ACC112 (cell line): ENCODE measurements at regions not wholly inside any gene's neighbourhood (a gene's known extent, or its start where the extent isn't known, plus 50 kb on each side); places are given as distances from the start of the nearest gene placed in this dataset.
"Not testable (repeated sequence)": the region's sequence is repeated elsewhere in the genome, so short reads cannot be mapped to it uniquely, and the experiment has no call there.

Experiments
- H2AFZ ChIP-seq: fragments of 200-600 bp; sonication (generic); one replicate; pipeline ENCODE4 v1.6.0; 2017; ENCODE audit warnings: antibody characterized with exemption, low read length; ENCODE audit not compliant: unreplicated experiment
- H3K27ac ChIP-seq: fragments of 200-600 bp; sonication (generic); 2 replicates; pipeline ENCODE4 v1.5.1; 2014; ENCODE audit warnings: low read depth, mild to moderate bottlenecking, antibody characterized with exemption, low read length, moderate library complexity
- H3K27me3 ChIP-seq: fragments of 200-600 bp; sonication (generic); 2 replicates; pipeline ENCODE4 v1.6.1; 2014; ENCODE audit warnings: mild to moderate bottlenecking, antibody characterized with exemption, low read length, moderate library complexity, mixed read lengths; ENCODE audit not compliant: insufficient read depth
- H3K36me3 ChIP-seq: fragments of 200-600 bp; sonication (generic); 2 replicates; pipeline ENCODE4 v1.6.1; 2016; ENCODE audit warnings: mild to moderate bottlenecking, antibody characterized with exemption, low read length, moderate library complexity, mixed read lengths; ENCODE audit not compliant: insufficient read depth
- H3K4me1 ChIP-seq: fragments of 200-600 bp; sonication (generic); one replicate; pipeline ENCODE4 v1.6.1; 2016; ENCODE audit warnings: low read length, mixed read lengths; ENCODE audit not compliant: insufficient read depth, unreplicated experiment, control insufficient read depth
- H3K4me3 ChIP-seq: fragments of 200-600 bp; sonication (generic); 2 replicates; pipeline ENCODE4 v1.5.1; 2014; ENCODE audit warnings: mild to moderate bottlenecking, low read depth, low read length
- H3K79me2 ChIP-seq: fragments of 200-600 bp; sonication (generic); one replicate; pipeline ENCODE4 v1.6.0; 2016; ENCODE audit warnings: low read length; ENCODE audit not compliant: control insufficient read depth, unreplicated experiment, insufficient read depth

DNA sequence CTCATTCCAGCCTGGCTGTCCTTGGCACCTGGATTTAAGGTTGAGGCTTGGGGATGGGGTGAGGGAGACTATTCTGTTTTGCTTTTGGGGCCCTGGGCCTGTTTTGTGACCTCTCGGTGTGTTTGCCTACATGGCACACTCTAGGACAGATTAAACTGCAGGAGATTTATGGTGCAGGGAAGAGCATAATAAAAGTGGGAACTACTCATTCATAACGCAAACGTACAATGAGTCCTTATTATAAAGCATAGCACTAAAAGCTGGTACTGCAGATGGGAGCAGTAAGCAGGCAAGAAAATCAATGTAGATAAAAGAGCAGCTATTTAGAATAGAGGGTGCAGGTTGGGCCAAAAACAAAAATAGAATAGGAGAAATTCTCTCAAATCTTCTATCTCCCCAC lies 238.4 kb downstream of the ACTR3 start:
- no peak overlapping the region for H3K27ac ChIP-seq
- no peaks in the 10 kb centered on the region for H3K27me3 ChIP-seq
- no peak overlapping the region for H2AFZ ChIP-seq
- H3K4me1 ChIP-seq: no peaks in the 10 kb centered on the region
- H3K36me3 ChIP-seq: no peaks in the 10 kb centered on the region
- H3K4me3 ChIP-seq: no peak overlapping the region
- no peaks in the 10 kb centered on the region for H3K79me2 ChIP-seq

DNA sequence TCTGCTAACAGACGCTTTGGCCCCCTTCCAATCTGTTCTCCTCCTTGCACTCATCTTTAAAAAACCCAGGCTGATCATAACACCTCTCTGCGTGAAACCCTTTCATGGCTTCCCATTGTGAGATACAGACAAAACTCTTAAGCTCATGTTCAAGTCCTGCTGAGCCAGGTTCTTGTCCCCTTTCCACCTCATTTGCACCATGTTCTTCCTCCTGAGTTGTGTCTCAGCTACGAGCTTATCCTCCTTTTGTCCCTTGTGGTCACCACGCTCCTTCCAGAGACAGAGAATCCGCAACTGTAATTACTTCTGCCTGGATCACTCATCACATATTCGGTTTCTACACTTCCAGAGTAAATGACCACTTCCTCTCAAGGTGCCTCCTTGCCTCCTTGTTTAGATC lies 238.8 kb downstream of the ACTR3 start:
- Histone ChIP-seq H3K36me3 (no peaks in the 10 kb centered on the region), H3K27me3 (no peaks in the 10 kb centered on the region), H3K27ac (no peak overlapping the region), H3K4me1 (no peaks in the 10 kb centered on the region), H2AFZ (no peak overlapping the region), H3K79me2 (no peaks in the 10 kb centered on the region), H3K4me3 (no peak overlapping the region)

DNA sequence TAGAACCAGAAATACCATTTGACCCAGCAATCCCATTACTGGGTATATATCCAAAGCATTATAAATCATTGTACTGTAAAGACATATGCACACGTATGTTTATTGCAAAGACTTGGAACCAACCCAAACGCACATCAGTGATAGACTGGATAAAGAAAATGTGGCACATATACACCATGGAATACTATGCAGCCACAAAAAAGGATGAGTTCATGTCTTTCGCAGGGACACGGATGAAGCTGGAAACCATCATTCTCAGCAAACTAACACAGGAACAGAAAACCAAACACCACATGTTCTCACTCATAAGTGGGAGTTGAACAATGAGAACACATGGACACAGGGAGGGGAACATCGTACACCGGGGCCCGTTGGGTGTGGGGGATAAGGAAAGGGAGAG lies 242.2 kb downstream of the ACTR3 start:
- H3K79me2 ChIP-seq, H3K36me3 ChIP-seq, H2AFZ ChIP-seq, H3K4me1 ChIP-seq, H3K4me3 ChIP-seq, H3K27ac ChIP-seq, H3K27me3 ChIP-seq: not testable (repeated sequence)

DNA sequence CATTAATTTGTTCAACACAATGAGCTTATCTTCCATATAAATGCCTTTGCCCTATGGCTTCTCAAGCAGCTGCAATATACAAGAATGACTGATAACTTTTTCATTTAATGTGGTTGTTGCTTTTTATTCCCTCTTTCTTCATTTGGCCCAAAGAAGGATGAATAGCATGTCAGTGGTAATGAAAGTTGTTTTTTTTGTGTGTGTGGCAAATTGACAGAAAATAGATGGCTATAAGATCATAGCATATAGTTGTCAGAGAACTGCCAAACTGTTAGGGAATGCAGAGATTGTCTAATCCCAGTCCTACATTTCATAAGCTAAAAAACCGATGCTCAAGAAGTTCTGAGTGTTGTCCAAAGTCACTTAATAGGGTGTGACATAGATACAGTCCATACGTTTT lies 244.3 kb downstream of the ACTR3 start:
- Histone ChIP-seq H3K79me2 (no peaks in the 10 kb centered on the region), H3K27ac (no peak overlapping the region), H3K36me3 (no peaks in the 10 kb centered on the region), H3K27me3 (no peaks in the 10 kb centered on the region), H2AFZ (no peak overlapping the region), H3K4me1 (no peaks in the 10 kb centered on the region), H3K4me3 (no peak overlapping the region)

DNA sequence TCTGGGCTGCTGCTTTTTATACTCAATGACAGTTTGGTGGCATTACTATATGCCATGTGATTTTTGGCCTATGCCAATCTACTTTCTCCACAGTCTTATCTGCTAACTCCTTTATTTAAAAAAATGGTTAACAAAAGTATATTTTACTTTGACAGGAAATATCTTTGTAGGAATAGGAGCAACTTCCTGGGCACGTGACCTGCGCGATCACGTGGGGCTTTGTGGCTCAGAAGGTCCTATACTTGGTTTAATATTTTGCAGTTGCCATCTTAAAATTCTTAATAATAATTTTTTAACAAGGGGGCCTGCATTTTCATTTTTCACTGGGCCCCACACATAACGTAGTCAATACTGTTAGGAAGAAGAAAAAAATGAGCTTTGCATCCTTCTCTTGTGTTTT lies 249.7 kb downstream of the ACTR3 start:
- H3K4me1 ChIP-seq: no peaks in the 10 kb centered on the region
- no peak overlapping the region for H3K4me3 ChIP-seq
- H3K27me3 ChIP-seq: no peaks in the 10 kb centered on the region
- no peak overlapping the region for H2AFZ ChIP-seq
- no peak overlapping the region for H3K27ac ChIP-seq
- no peaks in the 10 kb centered on the region for H3K36me3 ChIP-seq
- H3K79me2 ChIP-seq: no peaks in the 10 kb centered on the region

DNA sequence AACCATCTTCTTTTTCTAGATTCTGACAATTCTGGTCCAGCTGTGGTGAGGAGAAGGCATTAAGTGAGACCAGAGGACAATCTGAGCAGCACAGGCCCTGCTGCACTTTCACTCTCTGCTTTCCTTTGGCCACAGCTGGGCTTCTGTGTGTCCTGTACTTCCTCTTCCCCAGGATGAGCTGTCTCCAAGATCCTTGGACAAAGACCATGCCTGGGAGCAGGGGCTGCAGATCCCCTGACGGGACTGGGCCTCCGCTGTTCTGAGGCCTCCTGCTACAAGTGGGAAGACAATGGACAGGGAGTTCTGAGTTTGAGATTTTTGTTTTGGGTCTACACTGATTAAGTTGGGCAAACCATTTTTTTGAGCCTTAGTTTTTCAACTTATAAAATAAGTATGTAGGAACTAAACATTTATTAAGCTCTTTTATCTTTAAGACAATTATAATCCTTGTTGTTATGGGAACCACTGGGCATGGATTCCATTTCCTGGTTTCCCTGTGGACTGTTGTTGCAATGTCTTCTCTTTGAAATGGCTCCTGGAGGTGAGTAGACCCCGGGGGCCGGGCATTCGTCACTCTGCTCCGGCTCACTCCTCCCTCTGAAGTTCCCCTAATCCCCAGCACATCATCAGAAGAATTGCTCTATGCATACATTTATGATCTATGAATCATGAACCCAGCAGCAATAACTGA lies 266.6 kb downstream of the ACTR3 start:
- no peak overlapping the region for H3K4me3 ChIP-seq

DNA sequence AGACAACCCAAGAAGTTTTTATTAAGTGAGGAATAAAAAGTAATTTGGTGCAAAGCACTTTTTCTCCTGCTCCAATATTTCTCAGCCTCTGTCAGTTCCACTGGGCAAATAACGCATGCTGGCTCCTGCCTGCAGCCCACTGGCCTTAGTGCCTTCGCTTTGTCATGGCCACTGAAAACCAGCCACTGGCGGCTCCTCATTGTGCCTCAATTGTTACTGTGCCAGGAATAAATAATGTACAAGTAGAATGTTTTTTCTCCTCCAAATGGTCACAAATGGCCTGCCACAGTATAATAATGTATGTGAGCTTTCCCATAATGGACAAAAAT lies 267.1 kb downstream of the ACTR3 start:
- Histone ChIP-seq H3K4me3 (no peak overlapping the region), H3K79me2 (no peaks in the 10 kb centered on the region), H3K36me3 (no peaks in the 10 kb centered on the region), H3K4me1 (no peaks in the 10 kb centered on the region), H3K27ac (no peak overlapping the region), H2AFZ (no peak overlapping the region), H3K27me3 (no peaks in the 10 kb centered on the region)

More for the DNA sequence above, 266.6 kb downstream of the ACTR3 start:
- no peak overlapping the region for H2AFZ ChIP-seq
- no peaks in the 10 kb centered on the region for H3K27me3 ChIP-seq
- H3K4me1 ChIP-seq: no peaks in the 10 kb centered on the region
- H3K36me3 ChIP-seq: no peaks in the 10 kb centered on the region
- H3K27ac ChIP-seq: no peak overlapping the region
- no peaks in the 10 kb centered on the region for H3K79me2 ChIP-seq

DNA sequence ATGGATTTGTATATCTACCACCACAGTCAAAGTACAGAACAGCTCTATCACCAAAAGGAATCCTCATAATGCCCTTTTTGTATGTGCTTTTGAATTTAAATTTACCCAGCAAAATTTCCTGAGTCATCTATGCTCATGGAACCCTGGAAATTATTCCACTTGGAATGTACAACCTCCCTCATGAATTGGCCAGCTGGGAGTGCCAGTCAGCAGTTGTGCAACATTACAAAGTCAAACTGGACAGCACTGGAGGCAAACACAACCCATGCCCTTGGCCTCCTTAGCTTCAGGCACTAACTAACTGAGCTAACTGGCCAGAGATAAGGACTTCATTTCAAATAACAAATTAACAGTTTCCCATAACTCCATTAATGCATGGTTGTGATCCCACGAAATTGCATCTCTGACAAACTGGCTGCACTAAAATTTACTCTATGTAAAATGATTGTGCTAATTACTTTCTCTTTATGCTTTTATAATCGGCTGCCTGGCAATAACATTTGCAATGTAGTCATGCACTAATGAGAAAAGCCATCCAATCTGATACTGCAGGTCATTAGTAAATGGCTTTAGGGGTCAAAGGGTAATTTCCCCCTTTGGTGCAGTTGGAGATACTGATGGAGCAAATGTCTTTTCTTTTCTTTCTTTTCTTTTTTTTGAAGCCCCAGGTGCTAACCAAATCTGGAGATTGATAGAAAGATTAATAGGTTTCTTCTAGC lies 270.5 kb downstream of the ACTR3 start:
- Histone ChIP-seq H3K79me2 (no peaks in the 10 kb centered on the region), H3K36me3 (no peaks in the 10 kb centered on the region), H3K4me3 (no peak overlapping the region), H2AFZ (no peak overlapping the region), H3K27ac (no peak overlapping the region), H3K4me1 (no peaks in the 10 kb centered on the region), H3K27me3 (no peaks in the 10 kb centered on the region)

DNA sequence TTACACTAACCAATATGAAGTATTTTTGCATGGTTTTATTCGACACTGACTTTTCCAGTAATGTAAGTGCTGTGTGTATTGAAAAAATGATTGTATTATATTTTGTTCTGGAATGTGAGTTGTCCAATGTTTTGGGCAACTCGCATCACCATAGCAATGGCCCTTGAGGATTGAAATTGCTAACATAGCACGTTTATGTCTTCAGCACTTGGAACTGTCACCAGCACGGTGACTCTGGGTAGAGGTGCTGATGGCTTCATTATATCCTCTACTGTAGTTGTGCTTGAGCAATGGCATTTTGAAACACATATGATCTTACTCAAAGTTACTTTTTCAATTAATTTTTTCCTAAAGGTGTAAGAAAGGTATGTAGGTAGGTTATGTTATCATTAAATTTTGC lies 271.5 kb downstream of the ACTR3 start:
- Histone ChIP-seq H2AFZ (no peak overlapping the region), H3K27me3 (no peaks in the 10 kb centered on the region), H3K4me1 (no peaks in the 10 kb centered on the region), H3K4me3 (no peak overlapping the region), H3K79me2 (no peaks in the 10 kb centered on the region), H3K27ac (no peak overlapping the region), H3K36me3 (no peaks in the 10 kb centered on the region)

DNA sequence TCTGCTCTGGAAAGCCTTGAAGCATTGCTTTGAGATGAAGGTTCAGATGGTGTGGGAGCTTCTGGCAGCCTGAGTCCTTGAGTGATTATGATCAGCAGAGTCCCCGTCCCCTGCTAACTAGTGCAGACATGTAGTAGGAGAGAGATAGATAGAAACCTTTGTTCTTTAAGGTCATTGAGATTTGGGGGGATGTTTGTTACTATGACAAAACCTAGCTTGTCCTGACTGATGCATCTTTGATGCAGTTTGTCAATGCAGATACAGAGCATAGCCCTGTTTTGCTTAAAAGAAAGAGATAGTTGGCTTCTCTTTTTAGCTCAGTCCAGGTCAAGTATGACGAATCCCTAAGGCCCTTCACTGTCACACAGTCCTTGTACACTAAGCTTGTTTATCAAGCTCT lies 274.6 kb upstream of the DPP10 start:
- Histone ChIP-seq H3K4me1 (no peaks in the 10 kb centered on the region), H3K27me3 (no peaks in the 10 kb centered on the region), H3K79me2 (no peaks in the 10 kb centered on the region), H3K27ac (no peak overlapping the region), H3K36me3 (no peaks in the 10 kb centered on the region), H2AFZ (no peak overlapping the region), H3K4me3 (no peak overlapping the region)

DNA sequence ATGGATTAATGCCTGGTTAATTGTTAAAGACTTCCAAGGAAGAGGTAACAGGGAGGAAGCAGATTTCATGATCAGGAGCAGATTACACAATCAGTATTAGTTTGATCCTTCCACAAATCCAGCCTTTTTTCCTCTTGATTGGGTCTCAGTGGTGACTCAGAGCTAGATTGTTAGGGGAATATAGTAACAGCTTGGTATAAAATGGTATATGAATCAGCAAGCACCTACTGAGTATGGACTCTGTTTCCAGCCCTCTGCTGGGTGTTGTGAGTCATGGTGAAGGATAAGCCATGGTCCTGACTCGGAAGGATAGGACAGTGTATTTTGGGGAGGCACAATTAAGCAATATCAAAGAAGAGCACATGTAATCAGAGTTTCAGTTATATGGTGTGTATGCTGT lies 272.4 kb upstream of the DPP10 start:
- no peak overlapping the region for H3K27ac ChIP-seq
- no peaks in the 10 kb centered on the region for H3K27me3 ChIP-seq
- no peaks in the 10 kb centered on the region for H3K4me1 ChIP-seq
- no peak overlapping the region for H2AFZ ChIP-seq
- H3K4me3 ChIP-seq: no peak overlapping the region
- no peaks in the 10 kb centered on the region for H3K36me3 ChIP-seq
- no peaks in the 10 kb centered on the region for H3K79me2 ChIP-seq
